Large intestine (tissue), 3 donors: ENCODE measurements at regions not wholly inside any gene's neighbourhood (a gene's known extent, or its start where the extent isn't known, plus 50 kb on each side); places are given as distances from the start of the nearest gene placed in this dataset.

Source experiments
- DNase-seq, 2 donors: peaks; one replicate each; pipeline versions ENCODE4 v3.0.0 to v3.0.0-alpha.2; 2013
- H3K27ac ChIP-seq: one replicate; pipeline ENCODE4 v1.5.1; 2013; ENCODE audit warnings: low read length
- H3K27me3 ChIP-seq: 2 replicates; pipeline ENCODE4 v1.6.1; 2013; ENCODE audit warnings: low read length; ENCODE audit not compliant: control insufficient read depth, insufficient read depth
- H3K36me3 ChIP-seq: 2 replicates; pipeline ENCODE4 v1.6.1; 2013; ENCODE audit warnings: low read length; ENCODE audit not compliant: control insufficient read depth, insufficient read depth
- H3K4me1 ChIP-seq: one replicate; pipeline ENCODE4 v1.6.1; 2013; ENCODE audit warnings: low read length; ENCODE audit not compliant: control insufficient read depth, insufficient read depth
- H3K4me3 ChIP-seq: one replicate; pipeline ENCODE4 v1.5.1; 2013; ENCODE audit warnings: low read length
- H3K9me3 ChIP-seq: one replicate; pipeline ENCODE4 v1.6.1; 2013; ENCODE audit warnings: mild to moderate bottlenecking, low read depth, low read length, moderate library complexity; ENCODE audit not compliant: control insufficient read depth
- WGBS: methylation state at CpG from one replicate; pipeline ENCODE4 v1.1.5; 2013; ENCODE audit warnings: low lambda C conversion rate; ENCODE audit not compliant: insufficient coverage; 5-methylcytosine and 5-hydroxymethylcytosine counted together

- no peak overlapping the region for H3K4me3 ChIP-seq
- H3K27me3 ChIP-seq = no peaks in the 10 kb centered on the region
- no peak overlapping the region for H3K27ac ChIP-seq
- H3K9me3 ChIP-seq = no peaks in the 10 kb centered on the region
- H3K4me1 ChIP-seq = no peaks in the 10 kb centered on the region
- DNase-seq = no peak
- WGBS = 100% methylated on average over 2 of the region's 10 CpGs
- H3K36me3 ChIP-seq = no peaks in the 10 kb centered on the region
Observed at GRCh38 chr22:26753125-26753862, 95.9 kb downstream of the MIAT start.

GRCh38 chr22:26756675-26757293 lies 99.4 kb downstream of the MIAT start:
- H3K27ac ChIP-seq = no peak overlapping the region
- no peaks in the 10 kb centered on the region for H3K27me3 ChIP-seq
- peak; percentile 40 to 55 for DNase-seq
- peak overlapping the region; percentile 15 for H3K4me3 ChIP-seq
- H3K36me3 ChIP-seq = no peaks in the 10 kb centered on the region
- H3K4me1 ChIP-seq = no peaks in the 10 kb centered on the region
- no CpG with 5 or more reads among the region's 47 CpGs for WGBS
- H3K9me3 ChIP-seq = no peaks in the 10 kb centered on the region

- DNase-seq = no peak
- H3K9me3 ChIP-seq = no peaks in the 10 kb centered on the region
- no peak overlapping the region for H3K4me3 ChIP-seq
- 90% methylated on average over 3 of the region's 4 CpGs for whole genome bisulfite sequencing
- no peaks in the 10 kb centered on the region for H3K27me3 ChIP-seq
- no peak overlapping the region for H3K27ac ChIP-seq
- no peaks in the 10 kb centered on the region for H3K36me3 ChIP-seq
- H3K4me1 ChIP-seq = no peaks in the 10 kb centered on the region
Observed at GRCh38 chr22:26757496-26757895, 100.1 kb downstream of the MIAT start.

- Histone ChIP-seq H3K4me1 (no peaks in the 10 kb centered on the region), H3K4me3 (no peak overlapping the region), H3K9me3 (no peaks in the 10 kb centered on the region), H3K27me3 (no peaks in the 10 kb centered on the region), H3K27ac (no peak overlapping the region), H3K36me3 (no peaks in the 10 kb centered on the region)
- no peak for DNase-seq
- WGBS = no CpG with 5 or more reads among the region's 17 CpGs
Observed at GRCh38 chr22:26762503-26763472, 105.4 kb downstream of the MIAT start.

- Histone ChIP-seq H3K27me3 (no peaks in the 10 kb centered on the region), H3K36me3 (no peaks in the 10 kb centered on the region), H3K4me3 (no peak overlapping the region), H3K27ac (no peak overlapping the region), H3K9me3 (no peaks in the 10 kb centered on the region), H3K4me1 (no peaks in the 10 kb centered on the region)
- peak in 1 of 2 donors; percentile 23 for DNase-seq
- no CpG with 5 or more reads among the region's 16 CpGs for WGBS
Observed at GRCh38 chr22:26763633-26764361, 106.4 kb downstream of the MIAT start.

GRCh38 chr22:26766510-26767350 lies 109.3 kb downstream of the MIAT start:
- no peak for DNase-seq
- Histone ChIP-seq H3K4me1 (no peaks in the 10 kb centered on the region), H3K27me3 (no peaks in the 10 kb centered on the region), H3K4me3 (no peak overlapping the region), H3K9me3 (no peaks in the 10 kb centered on the region), H3K27ac (no peak overlapping the region), H3K36me3 (no peaks in the 10 kb centered on the region)
- WGBS = no CpG with 5 or more reads among the region's 19 CpGs

- Histone ChIP-seq H3K27me3 (no peaks in the 10 kb centered on the region), H3K9me3 (no peaks in the 10 kb centered on the region), H3K4me3 (no peak overlapping the region), H3K4me1 (no peaks in the 10 kb centered on the region), H3K27ac (no peak overlapping the region), H3K36me3 (no peaks in the 10 kb centered on the region)
- no CpG with 5 or more reads among the region's 15 CpGs for WGBS
- DNase-seq = no peak
Observed at GRCh38 chr22:26767351-26768155, 110.2 kb downstream of the MIAT start.

GRCh38 chr22:26768156-26768515 lies 110.7 kb downstream of the MIAT start:
- 93% methylated on average over 8 of the region's 9 CpGs for WGBS
- H3K9me3 ChIP-seq = no peaks in the 10 kb centered on the region
- no peaks in the 10 kb centered on the region for H3K27me3 ChIP-seq
- no peak for DNase-seq
- H3K4me3 ChIP-seq = no peak overlapping the region
- H3K36me3 ChIP-seq = no peaks in the 10 kb centered on the region
- no peaks in the 10 kb centered on the region for H3K4me1 ChIP-seq
- no peak overlapping the region for H3K27ac ChIP-seq

- DNase-seq = no peak
- Histone ChIP-seq H3K9me3 (no peaks in the 10 kb centered on the region), H3K36me3 (no peaks in the 10 kb centered on the region), H3K27ac (no peak overlapping the region), H3K27me3 (no peaks in the 10 kb centered on the region), H3K4me1 (no peaks in the 10 kb centered on the region), H3K4me3 (no peak overlapping the region)
- 100% methylated on average over 1 of the region's 11 CpGs for WGBS
Observed at GRCh38 chr22:26768952-26769351, 111.6 kb downstream of the MIAT start.
